T-cell (primary cell): ENCODE measurements at regions not wholly inside any gene's neighbourhood (a gene's known extent, or its start where the extent isn't known, plus 50 kb on each side); places are given as distances from the start of the nearest gene placed in this dataset.

ENCODE experiments used
- ATAC-seq, 4 experiments: fragments of 200-7000 bp in 3 of 4; fragments of 150-1000 bp in 1 of 4; cut with Tn5 transposase; replicated peaks in 1 of 4; 1 replicate in 3 of 4; 2 replicates in 1 of 4; pipeline ENCODE4 v1.10.0; 2021; ENCODE audit warnings: moderate library complexity in 3 of 4, mild to moderate bottlenecking in 2 of 4, moderate number of reproducible peaks in 1 of 4
- CTCF ChIA-PET, 2 donors: fragments of 300-600 bp; sonication (Branson Sonifier 250); formaldehyde crosslinking; loops; one replicate each; lab custom pipeline; 2022; ENCODE audit warnings: antibody characterized with exemption in 2 of 2; lab: Charles Lee
- POLR2A ChIA-PET, 2 donors: fragments of 300-600 bp; sonication (Branson Sonifier 250); formaldehyde crosslinking; loops; one replicate each; lab custom pipeline; 2022; ENCODE audit warnings: antibody characterized with exemption in 2 of 2; lab: Charles Lee
- DNase-seq, 35 experiments: peaks; one replicate each; pipeline versions ENCODE4 v3.0.0 to v3.0.0-alpha.2; 2013 to 2023
- H3K27ac ChIP-seq: one replicate; pipeline ENCODE4 v1.5.1; 2013; ENCODE audit warnings: low read length
- H3K27me3 ChIP-seq, 2 experiments: replicated peaks in 1 of 2; 1 replicate in 1 of 2; 2 replicates in 1 of 2; pipeline versions ENCODE4 v1.6.1 to v1.7.0; 2013; ENCODE audit warnings: low read length in 1 of 2, mixed read lengths in 1 of 2; ENCODE audit not compliant: control insufficient read depth in 2 of 2, insufficient read depth in 2 of 2; ENCODE audit errors: extremely low read depth in 1 of 2
- H3K36me3 ChIP-seq, 2 donors: 1 replicate in 1 of 2; 2 replicates in 1 of 2; pipeline versions ENCODE4 v1.6.1 to v1.7.0; 2013; ENCODE audit warnings: low read length in 1 of 2; ENCODE audit not compliant: control insufficient read depth in 2 of 2, insufficient read depth in 1 of 2; ENCODE audit errors: extremely low read depth in 1 of 2
- H3K4me1 ChIP-seq, 2 experiments: 1 replicate in 1 of 2; 2 replicates in 1 of 2; pipeline versions ENCODE4 v1.6.1 to v1.7.0; 2013; ENCODE audit warnings: low read length in 2 of 2, mixed read lengths in 1 of 2; ENCODE audit not compliant: insufficient read depth in 2 of 2, control insufficient read depth in 1 of 2; ENCODE audit errors: extremely low read depth in 1 of 2
- H3K4me3 ChIP-seq, 2 donors: 1 replicate in 1 of 2; 2 replicates in 1 of 2; pipeline versions ENCODE4 v1.5.1 to v1.7.0; 2013; ENCODE audit warnings: mild to moderate bottlenecking in 2 of 2, low read length in 1 of 2, moderate library complexity in 1 of 2; ENCODE audit not compliant: control insufficient read depth in 1 of 2; ENCODE audit errors: extremely low read depth in 1 of 2
- H3K9me3 ChIP-seq: 2 replicates; pipeline ENCODE4 v1.7.0; 2013
- H3K27ac Mint-ChIP-seq, 2 donors: one replicate each; pipeline ENCODE4 v1.8.0; 2020 to 2021; ENCODE audit warnings: mild to moderate bottlenecking in 2 of 2, mixed read lengths in 2 of 2
- H3K27me3 Mint-ChIP-seq, 2 donors: one replicate each; pipeline ENCODE4 v1.8.0; 2021 to 2022; ENCODE audit warnings: mixed read lengths in 2 of 2
- H3K36me3 Mint-ChIP-seq: one replicate; pipeline ENCODE4 v1.8.0; 2021; ENCODE audit warnings: mixed read lengths
- H3K4me1 Mint-ChIP-seq, 3 donors: one replicate each; pipeline ENCODE4 v1.8.0; 2020 to 2022; ENCODE audit warnings: mixed read lengths in 3 of 3, mild to moderate bottlenecking in 1 of 3
- H3K4me3 Mint-ChIP-seq, 3 donors: one replicate each; pipeline ENCODE4 v1.8.0; 2020 to 2022; ENCODE audit warnings: mild to moderate bottlenecking in 3 of 3, mixed read lengths in 3 of 3, moderate library complexity in 3 of 3
- H3K9me3 Mint-ChIP-seq, 3 donors: one replicate each; pipeline ENCODE4 v1.8.0; 2020 to 2022; ENCODE audit warnings: mixed read lengths in 3 of 3
- WGBS: methylation state at CpG from one replicate; pipeline ENCODE4 v1.1.5; 2013; ENCODE audit warnings: missing lambda C conversion rate; ENCODE audit not compliant: insufficient coverage; 5-methylcytosine and 5-hydroxymethylcytosine counted together

DNA sequence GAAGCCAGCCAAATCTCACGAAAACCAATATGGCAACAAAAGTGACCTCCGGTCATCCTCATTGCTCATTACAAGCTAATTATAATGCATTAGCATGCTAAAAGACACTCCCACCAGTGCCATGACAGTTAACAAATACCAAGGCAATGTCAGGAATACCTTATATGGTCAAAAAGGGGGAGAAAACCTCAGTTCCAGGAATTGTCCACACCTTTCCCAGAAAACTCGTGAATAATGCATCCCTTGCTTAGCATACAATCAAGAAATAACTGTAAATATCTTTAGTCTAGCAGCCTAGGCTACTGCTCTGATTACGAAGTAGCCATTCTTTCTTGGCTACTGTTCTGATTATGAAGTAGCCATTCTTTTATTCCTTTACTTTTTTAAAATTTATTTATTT, 112.5 kb upstream of the FKBP1C start:
- ATAC-seq, result no peak
- H3K36me3 Mint-ChIP-seq, result no peaks in the 10 kb centered on the region
- Histone ChIP-seq H3K36me3 (no peaks in the 10 kb centered on the region), H3K4me3 (no peak overlapping the region), H3K27me3 (no peaks in the 10 kb centered on the region), H3K9me3 (no peaks in the 10 kb centered on the region), H3K27ac (no peak overlapping the region), H3K4me1 (no peaks in the 10 kb centered on the region)
- POLR2A ChIA-PET, result no interaction called here
- no peaks in the 10 kb centered on the region for H3K27me3 Mint-ChIP-seq
- CTCF ChIA-PET, result no interaction called here
- H3K4me3 Mint-ChIP-seq, result no peak overlapping the region
- H3K4me1 Mint-ChIP-seq, result no peaks in the 10 kb centered on the region
- peaks cover 0 to 6% (median under 1%) of the 10 kb centered on the region in 3 donors for H3K9me3 Mint-ChIP-seq
- no peak for DNase-seq
- H3K27ac Mint-ChIP-seq, result no peak overlapping the region
- no CpG with 5 or more reads among the region's 4 CpGs for WGBS

GRCh38 chr6:63099772-63100459, 111.4 kb upstream of the FKBP1C start:
- no peak overlapping the region for H3K27ac Mint-ChIP-seq
- no peaks in the 10 kb centered on the region for H3K27me3 Mint-ChIP-seq
- H3K4me1 ChIP-seq, result no peaks in the 10 kb centered on the region
- H3K4me3 ChIP-seq, result no peak overlapping the region
- 80% methylated on average over 1 of the region's 6 CpGs for WGBS
- DNase-seq (no peak), ATAC-seq (no peak)
- H3K36me3 Mint-ChIP-seq, result no peaks in the 10 kb centered on the region
- H3K9me3 Mint-ChIP-seq, result peaks cover 0 to 10% (median 7%) of the 10 kb centered on the region in 3 donors
- H3K27me3 ChIP-seq, result no peaks in the 10 kb centered on the region
- ChIA-PET POLR2A (no interaction called here), CTCF (no interaction called here)
- H3K4me1 Mint-ChIP-seq, result no peaks in the 10 kb centered on the region
- H3K36me3 ChIP-seq, result no peaks in the 10 kb centered on the region
- H3K27ac ChIP-seq, result no peak overlapping the region
- no peak overlapping the region for H3K4me3 Mint-ChIP-seq
- H3K9me3 ChIP-seq, result no peaks in the 10 kb centered on the region

DNA sequence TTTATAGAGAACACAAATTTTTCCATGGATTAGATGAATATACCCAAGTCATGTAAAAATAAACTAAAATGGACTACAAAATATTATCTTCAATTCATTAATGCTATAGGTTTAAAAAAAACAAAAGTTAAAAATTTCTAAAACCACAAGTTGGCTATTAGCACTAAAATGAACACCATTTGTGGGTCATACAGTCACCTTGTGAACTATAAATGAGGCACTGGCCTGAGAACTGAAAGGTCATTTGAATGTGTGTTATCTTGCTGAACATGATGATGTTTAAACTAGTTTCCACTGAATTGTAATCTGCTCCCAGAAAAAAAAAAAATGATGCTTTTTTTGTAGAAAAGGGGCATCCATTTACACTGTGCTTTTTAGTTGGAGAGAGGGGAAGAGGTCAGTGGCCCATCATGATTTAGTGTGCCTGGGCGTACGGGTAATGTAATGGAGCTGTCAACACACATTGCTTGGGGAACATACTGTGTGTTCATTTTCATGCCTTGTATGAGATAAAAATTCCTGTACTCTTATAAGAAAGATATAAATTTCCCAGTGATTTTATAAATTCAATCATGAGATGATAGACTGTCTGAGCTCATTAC, 96.6 kb upstream of the FKBP1C start:
- H3K27ac Mint-ChIP-seq, result no peak overlapping the region
- no peaks in the 10 kb centered on the region for H3K36me3 Mint-ChIP-seq
- H3K4me1 ChIP-seq, result no peaks in the 10 kb centered on the region
- ATAC-seq, result no peak
- H3K36me3 ChIP-seq, result no peaks in the 10 kb centered on the region
- no peak overlapping the region for H3K4me3 ChIP-seq
- no peaks in the 10 kb centered on the region for H3K27me3 ChIP-seq
- DNase-seq, result no peak
- no peak overlapping the region for H3K4me3 Mint-ChIP-seq
- CTCF ChIA-PET, result no interaction called here
- H3K4me1 Mint-ChIP-seq, result no peaks in the 10 kb centered on the region
- no peaks in the 10 kb centered on the region for H3K9me3 ChIP-seq
- WGBS, result no CpG with 5 or more reads among the region's 2 CpGs
- peaks cover 0 to 15% (median 5%) of the 10 kb centered on the region in 3 donors for H3K9me3 Mint-ChIP-seq
- POLR2A ChIA-PET, result no interaction called here
- no peaks in the 10 kb centered on the region for H3K27me3 Mint-ChIP-seq
- no peak overlapping the region for H3K27ac ChIP-seq

DNA sequence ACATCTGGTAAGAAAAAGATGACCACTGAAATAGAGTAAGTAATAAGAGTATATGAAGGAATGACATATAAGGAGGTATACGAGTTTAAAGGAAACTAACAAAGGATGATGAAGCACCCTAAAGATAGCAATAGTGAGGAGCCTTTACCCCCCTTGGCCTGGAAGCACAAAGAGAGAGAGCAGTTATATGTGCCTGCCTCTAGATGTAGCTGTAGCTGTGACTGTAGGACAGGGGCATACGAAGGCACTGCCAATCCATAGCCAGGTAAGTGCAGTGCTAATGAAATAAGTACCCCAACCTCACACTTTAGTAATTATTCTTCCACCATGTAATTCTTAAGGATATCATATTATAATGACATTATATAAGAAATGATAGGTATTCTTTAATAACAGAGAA, 90.1 kb upstream of the FKBP1C start:
- POLR2A ChIA-PET, result no interaction called here
- Histone ChIP-seq H3K4me1 (no peaks in the 10 kb centered on the region), H3K27me3 (no peaks in the 10 kb centered on the region), H3K36me3 (no peaks in the 10 kb centered on the region), H3K9me3 (no peaks in the 10 kb centered on the region), H3K4me3 (no peak overlapping the region), H3K27ac (no peak overlapping the region)
- H3K27me3 Mint-ChIP-seq, result no peaks in the 10 kb centered on the region
- no peak overlapping the region for H3K27ac Mint-ChIP-seq
- H3K4me1 Mint-ChIP-seq, result no peaks in the 10 kb centered on the region
- CTCF ChIA-PET, result no interaction called here
- H3K4me3 Mint-ChIP-seq, result no peak overlapping the region
- peaks cover 0 to 3% (median 0%) of the 10 kb centered on the region in 3 donors for H3K9me3 Mint-ChIP-seq
- ATAC-seq (no peak), DNase-seq (no peak)
- WGBS, result 86% methylated on average over 1 of the region's 2 CpGs
- H3K36me3 Mint-ChIP-seq, result no peaks in the 10 kb centered on the region

DNA sequence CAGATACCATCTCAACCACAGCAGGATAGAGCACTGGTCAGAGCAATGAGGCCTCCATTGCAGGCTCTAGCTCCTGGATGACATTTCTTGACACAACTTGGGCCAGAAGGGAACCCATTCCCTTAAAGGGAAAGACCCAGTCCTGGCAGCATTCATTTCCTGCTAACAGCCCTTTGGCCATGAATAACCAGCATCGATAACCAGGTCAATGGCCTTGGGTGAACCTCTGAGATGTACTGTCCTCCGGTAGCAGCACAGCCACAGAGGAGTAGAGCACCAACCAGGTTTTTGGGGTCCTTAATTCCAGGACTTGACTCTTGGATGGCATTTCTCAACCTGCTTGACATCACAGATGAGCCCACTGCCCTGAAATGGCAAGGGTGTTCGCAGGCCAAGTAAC, 71.2 kb upstream of the FKBP1C start:
- no peaks in the 10 kb centered on the region for H3K4me1 Mint-ChIP-seq
- peaks cover 15 to 29% (median 18%) of the 10 kb centered on the region in 3 donors for H3K9me3 Mint-ChIP-seq
- no peak for DNase-seq
- Histone ChIP-seq H3K4me1 (no peaks in the 10 kb centered on the region), H3K4me3 (no peak overlapping the region), H3K27ac (no peak overlapping the region), H3K27me3 (no peaks in the 10 kb centered on the region), H3K36me3 (no peaks in the 10 kb centered on the region), H3K9me3 (no peaks in the 10 kb centered on the region)
- ChIA-PET POLR2A (no interaction called here), CTCF (no interaction called here)
- 91% methylated on average over 3 of the region's 3 CpGs for WGBS
- H3K36me3 Mint-ChIP-seq, result no peaks in the 10 kb centered on the region
- no peak overlapping the region for H3K27ac Mint-ChIP-seq
- no peaks in the 10 kb centered on the region for H3K27me3 Mint-ChIP-seq
- H3K4me3 Mint-ChIP-seq, result no peak overlapping the region
- ATAC-seq, result no peak

DNA sequence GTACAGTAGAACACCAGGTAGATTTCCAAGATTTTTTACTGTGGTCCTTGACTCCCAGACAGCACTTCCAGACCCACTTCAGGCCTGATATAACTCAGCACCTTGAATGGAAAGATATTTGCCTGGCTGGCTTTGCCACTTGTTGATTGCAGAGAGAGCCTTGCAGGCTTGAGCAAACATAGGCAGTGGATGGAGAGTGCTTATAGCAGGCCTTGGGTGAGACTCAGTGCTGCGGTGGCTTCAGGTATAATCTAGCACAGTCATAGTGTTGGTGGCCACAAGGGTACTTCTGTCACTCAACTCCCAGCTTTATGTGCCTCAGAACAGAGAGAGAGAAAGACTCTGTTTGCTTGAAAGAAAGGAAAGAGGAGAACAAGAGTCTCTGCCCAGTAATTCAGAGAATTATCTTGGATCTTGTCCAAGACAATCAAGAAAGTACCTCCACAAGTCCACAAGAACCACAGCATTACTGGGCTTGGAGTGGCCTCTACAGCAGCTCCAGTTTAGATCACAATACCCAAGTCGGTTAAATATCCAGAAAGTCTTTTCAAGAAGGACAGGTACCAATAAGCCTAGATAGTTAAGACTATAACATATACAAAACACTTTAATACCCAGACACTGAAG, 70.5 kb upstream of the FKBP1C start:
- Mint-ChIP-seq H3K27me3 (no peaks in the 10 kb centered on the region), H3K9me3 (peaks cover 15 to 24% (median 15%) of the 10 kb centered on the region in 3 donors), H3K4me3 (no peak overlapping the region), H3K4me1 (no peaks in the 10 kb centered on the region), H3K27ac (no peak overlapping the region), H3K36me3 (no peaks in the 10 kb centered on the region)
- CTCF ChIA-PET, result no interaction called here
- ATAC-seq (no peak), DNase-seq (no peak)
- Histone ChIP-seq H3K4me1 (no peaks in the 10 kb centered on the region), H3K27ac (no peak overlapping the region), H3K9me3 (no peaks in the 10 kb centered on the region), H3K36me3 (no peaks in the 10 kb centered on the region), H3K4me3 (no peak overlapping the region), H3K27me3 (no peaks in the 10 kb centered on the region)
- POLR2A ChIA-PET, result no interaction called here
- no CpG with 5 or more reads among the region's 2 CpGs for WGBS
